Stimulated activated CD8-positive, alpha-beta memory T cell treated with anti-CD3 and anti-CD28 coated beads, Interleukin-15, amount 100 ng/mL, for 4 hours (primary cell): ENCODE measurements at regions not wholly inside any gene's neighbourhood (a gene's known extent, or its start where the extent isn't known, plus 50 kb on each side); places are given as distances from the start of the nearest gene placed in this dataset.
"Not testable (repeated sequence)": the region's sequence is repeated elsewhere in the genome, so short reads cannot be mapped to it uniquely, and the experiment has no call there.

Source experiments
- DNase-seq, 2 donors: peaks; one replicate each; pipeline ENCODE4 v3.0.0-alpha.2; 2020; ENCODE audit warnings: low read depth in 2 of 2

DNA sequence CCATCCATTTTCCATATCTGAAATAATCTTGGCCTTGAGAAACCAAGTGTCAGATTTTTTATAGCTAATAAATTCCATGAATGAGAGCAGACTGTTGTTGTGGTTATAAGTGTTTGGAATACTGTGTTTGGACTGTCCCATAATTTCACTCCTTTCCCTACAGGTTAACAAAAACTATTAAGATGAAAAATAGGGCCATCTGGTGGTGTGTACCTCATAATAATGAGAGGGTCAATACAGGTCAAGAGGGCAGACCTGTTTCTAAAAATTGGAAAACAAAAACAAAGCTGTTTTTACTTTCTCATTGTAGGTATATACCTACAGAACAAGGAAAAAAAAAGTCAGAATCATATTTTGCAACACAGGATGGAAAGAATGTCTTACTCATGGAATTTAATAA, 553.8 kb upstream of the SGO1 start:
- no peak for DNase-seq

DNA sequence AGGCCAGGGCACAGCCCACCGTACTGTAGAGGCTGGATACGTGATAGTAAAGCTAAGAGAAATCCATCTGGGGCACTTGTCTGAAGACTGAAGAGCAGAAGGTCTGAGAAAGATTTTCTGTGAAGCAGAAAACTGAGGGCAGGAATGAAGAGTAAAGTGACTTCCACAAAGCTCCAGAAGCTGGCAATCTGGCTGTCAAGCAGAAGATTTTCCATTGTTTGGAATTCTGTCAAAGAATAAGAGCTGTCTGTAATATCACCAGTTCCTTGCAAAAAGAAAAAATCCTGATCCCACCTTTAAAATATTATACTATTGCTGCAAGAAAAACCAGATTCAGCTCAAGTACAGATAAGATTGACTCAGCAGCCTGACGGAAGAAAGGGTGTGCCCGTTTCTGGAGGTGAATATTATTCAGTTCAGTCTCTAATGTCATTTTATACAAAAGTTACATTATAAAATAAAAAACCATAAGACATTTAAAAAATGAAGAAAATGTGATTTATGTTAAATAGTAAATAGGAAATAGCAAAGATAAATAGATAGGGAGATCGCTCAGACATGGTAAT, 550.4 kb upstream of the SGO1 start:
- no peak for DNase-seq

DNA sequence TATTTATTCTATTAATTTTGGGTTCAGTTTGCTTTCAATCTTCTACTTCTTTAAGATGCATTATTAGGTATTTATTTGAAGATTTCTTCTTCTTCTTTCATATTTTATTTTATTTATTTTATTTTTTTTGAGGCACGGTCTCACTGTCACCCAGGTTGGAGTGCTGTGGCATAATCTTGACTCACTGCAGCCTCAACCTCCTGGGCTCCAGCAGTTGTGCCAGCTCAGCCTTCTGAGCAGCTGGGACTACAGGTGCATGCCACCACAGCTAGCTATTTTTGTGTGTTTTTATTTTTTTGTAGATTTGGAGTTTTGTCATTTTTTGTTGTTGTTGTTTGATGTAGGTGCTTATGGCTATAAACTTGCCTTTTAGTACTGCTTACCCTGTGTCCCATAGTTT, 543.2 kb upstream of the SGO1 start:
- DNase-seq = no peak

DNA sequence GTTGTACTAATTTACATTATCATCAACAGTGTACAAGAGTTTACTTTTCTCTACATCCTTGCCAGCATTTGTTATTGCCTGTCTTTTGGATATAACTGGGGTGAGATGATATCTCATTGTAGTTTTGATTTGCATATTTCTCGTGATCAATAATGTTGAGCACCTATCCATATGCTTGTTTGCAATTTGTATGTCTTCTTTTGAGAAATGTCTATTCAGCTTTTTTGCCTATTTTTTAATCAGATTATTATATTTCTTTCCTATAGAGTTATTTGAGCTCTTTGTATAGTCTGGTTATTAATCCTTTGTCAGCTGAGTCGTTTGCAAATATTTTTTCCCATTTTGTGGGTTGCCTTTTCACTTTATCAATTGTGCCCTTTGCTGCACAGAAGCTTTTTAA, 540.8 kb upstream of the SGO1 start:
- DNase-seq = no peak

DNA sequence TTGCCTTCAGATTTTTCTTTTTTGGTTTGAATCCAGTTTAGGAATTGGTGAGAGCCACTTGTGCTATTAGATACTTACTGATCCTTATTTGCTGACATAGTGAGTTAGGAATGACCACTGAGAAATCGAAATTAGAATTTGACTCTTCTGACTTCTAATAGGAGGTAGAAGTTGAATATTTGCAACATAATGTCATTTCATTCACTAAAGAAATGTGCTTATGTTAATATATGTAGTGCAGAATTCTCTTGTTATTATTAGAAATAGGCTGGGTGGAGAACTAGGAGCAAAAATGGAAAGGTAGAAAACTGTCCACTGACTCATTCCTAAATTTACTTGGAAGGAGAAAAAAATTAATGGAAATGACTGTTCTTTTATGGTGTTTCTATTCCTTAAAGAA, 538.2 kb upstream of the SGO1 start:
- no peak for DNase-seq

DNA sequence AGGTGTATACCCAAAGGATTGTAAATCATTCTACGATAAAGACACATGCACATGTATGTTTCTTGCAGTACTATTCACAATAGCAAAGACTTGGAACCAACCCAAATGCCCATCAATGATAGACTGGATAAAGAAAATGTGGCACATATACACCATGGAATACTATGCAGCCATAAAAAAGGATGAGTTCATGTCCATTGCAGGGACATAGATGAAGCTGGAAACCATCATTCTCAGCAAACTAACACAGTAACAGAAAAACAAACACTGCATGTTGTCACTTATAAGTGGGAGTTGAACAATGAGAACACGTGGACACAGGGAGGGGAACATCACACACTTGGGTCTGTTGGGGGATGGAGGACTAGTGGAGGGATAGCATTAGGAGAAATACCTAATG, 530.4 kb upstream of the SGO1 start:
- DNase-seq = not testable (repeated sequence)

DNA sequence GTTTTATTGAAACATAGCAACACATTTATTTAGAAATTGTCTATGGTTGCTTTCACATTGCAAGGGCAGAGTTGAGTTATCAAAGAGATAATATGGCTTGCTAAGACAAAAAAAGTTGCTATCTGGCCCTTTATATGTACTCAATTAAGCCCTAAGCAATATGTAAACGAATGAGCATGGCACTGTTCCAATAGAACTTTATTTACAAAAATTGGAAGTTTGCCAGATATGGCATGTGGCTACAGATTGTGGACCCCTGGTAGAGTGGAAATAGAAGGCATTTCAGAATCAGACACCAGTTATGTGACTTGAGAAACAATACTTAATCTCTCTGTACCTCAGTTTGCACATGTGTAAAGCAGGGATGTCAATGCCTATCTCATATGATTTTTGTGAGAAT, 515.6 kb upstream of the SGO1 start:
- no peak for DNase-seq

DNA sequence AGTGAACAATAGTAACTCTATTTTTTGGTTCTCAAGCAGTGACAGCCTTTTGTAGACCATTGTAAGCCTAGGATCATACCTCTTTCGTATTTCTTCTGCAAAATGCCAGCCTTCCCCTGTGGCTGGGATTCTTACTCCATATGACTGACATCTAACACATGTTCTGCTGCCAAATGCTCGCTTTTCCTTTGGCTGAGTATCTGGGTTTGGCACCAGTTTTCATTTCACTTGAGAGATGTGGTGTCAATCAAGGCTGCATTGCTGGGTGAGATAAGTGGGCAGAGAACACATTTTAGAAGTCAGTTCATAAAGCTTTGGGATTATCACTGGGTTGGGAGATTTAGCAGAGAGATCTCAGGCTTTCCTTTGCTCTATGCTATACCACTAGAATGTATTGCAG, 514.7 kb upstream of the SGO1 start:
- DNase-seq = no peak

DNA sequence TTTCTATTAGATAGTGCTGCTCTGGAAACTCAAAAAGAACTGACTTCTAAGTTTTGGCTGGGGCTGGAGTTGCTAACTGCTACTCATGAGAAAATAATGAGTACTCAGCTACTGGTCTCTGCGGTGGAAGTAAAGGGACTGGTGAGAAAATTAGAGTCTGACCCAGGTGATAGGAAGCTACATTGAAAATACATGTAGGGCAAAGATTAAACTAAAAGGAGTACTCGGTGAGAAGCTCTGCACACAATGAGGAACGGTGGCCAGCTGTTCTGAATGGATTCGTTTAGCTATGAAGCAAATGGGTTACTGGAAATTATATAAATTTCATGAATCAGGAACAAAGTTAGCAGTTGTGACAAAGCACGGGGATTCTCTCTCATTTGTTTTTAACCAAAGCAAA, 512.9 kb upstream of the SGO1 start:
- no peak for DNase-seq

DNA sequence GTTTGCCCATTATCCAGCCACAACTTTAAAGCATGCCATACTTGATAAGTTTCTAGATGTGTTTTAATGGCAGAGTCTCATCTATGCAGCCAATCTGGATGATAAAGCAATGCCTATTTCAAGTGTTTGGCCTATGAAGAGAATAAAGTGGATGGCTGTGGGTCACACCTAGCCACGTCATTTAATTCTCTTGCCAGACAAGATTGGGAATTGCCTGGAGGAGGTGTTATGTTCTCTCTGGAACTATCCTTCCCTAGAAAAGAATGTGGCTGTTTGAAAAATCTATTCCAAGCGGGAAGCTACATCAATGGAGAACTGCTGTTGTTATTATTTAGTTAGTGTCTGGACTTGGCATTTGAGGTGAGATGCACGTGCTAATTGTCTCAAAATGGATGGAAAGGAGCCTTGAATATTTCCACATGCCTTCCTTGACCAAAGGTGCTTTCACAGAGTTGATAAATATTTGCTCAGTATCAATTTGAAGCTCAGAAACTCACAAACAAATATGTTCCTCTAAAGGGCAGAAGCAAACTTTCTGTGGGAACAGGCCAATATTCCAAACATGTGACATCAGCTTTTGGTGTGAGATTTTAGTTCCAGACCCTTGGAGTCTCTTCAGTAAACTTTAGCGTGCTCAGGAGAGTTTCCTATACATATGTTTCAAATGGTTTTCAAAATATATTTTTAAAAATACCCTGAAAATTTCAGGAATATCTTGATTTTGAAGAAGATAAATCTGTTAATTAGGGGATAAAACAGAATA, 510.6 kb upstream of the SGO1 start:
- DNase-seq = no peak

DNA sequence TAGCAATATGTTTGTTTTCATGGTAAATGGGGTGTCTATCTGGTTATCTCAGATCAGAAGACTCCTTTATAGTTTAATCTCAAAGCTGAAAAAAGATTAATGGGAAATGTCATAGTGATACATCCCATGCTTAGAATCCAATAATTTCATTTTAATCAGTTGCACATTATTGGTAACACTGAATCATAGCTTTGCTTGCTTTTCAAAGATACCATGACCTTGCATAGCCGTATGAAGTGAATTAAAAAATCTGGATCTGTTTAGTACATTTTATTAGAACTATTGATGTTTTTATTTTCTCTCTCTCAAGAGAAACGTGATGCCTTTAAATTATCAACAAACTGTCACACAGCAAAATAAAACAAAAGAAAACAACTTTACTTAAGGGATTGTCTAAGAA, 506.7 kb upstream of the SGO1 start:
- DNase-seq = no peak

DNA sequence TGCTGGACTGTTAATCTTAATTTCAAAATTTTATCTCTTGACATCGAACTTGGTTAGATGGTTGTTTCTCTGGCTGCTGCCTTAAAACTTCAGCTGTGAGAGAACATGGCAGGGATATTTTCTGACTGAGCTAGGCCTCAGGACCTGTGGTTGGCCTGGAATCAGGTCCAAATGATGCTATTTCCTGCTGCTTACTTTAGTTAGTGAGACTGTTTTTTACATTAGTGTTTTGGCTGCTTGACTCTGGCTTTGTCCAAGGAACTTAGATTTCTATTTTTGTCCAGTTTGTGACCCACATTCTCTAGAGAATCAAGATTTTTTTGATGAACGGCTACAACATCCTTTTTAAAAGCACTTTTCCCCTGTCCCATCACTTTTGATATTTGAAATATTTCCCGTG, 497.9 kb upstream of the SGO1 start:
- no peak for DNase-seq

DNA sequence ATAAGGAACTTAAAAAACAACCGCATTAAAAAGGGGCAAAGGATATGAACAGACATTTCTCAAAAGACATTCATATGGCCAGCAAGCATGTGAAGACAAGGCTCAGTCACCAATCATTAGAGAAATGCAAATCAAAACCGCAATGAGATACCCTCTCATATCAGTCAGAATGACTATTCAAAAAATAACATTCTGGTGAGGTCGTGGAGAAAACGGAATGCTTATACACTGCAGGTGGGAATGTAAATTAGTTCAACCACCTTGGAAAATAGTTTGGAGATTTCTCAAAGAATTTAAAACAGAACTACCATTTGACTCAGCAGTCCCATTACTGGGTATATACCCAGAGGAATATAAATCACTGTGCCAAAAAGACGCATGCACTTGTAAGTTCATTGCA, 496.6 kb upstream of the SGO1 start:
- DNase-seq = no peak

DNA sequence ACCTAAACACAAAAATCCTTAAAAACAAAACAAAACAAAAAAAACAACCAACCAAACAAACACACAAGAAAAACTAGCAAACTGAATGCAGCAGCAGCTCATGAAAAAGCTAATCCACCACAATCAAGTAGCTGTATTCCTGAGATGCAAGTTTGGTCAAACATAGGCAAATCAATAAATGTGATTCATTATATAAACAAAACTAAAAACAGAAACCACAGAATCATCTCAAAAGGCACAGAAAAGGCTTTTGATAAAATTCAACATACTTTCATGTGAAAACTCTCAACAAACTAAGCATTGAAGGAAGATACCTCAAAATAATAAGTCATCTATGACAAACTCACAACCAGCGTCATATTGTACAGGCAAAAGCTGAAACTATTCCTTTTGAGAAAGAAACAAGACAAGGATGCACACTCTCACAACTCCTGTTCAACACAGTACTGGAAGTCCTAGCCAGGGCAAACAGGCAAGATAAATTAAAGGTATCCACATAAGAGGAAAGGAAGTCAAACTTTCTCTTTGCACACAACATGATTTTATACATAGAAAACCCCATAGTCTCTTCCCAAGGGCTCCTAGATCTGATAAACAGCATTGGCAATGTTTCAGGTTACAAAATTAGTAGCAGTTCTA, 495.1 kb upstream of the SGO1 start:
- no peak for DNase-seq

DNA sequence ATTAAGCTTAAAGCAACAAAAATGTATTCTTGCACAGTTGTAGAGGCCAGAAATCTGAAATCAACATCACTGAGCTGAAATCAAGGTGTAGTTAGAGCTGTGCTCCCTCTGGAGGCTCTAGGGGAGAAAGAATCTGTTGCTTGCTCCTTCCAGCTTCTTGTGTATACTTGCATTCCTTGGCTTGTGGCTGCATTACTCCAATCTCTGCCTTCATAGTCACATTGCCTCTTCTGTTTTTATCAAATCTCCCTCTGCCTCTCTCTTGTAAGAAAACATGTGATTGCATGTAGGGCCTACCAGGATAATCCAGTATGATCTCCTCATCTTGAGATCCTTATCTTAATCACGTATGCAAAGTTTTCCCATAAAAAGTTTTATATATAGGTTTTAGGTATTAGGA, 487.9 kb upstream of the SGO1 start:
- no peak for DNase-seq

DNA sequence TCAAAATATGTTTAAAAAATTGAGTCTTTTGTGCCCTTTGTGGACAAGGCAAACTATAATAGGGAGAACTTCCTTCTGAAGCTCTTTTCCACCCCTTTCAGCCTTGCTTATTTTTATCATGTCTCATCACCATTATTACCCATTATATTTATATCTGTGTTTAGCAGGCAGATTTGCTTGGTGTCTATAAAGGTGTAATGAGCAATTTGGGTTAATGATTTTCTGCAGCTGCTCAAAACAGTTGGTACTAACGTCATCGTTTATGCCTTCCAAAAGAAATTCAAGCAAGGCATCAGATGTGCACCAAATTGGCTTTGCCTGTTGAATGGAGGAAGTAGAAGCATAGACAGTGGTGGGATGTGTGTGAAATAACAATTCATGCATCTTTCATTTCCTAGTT, 483.7 kb upstream of the SGO1 start:
- DNase-seq = no peak

DNA sequence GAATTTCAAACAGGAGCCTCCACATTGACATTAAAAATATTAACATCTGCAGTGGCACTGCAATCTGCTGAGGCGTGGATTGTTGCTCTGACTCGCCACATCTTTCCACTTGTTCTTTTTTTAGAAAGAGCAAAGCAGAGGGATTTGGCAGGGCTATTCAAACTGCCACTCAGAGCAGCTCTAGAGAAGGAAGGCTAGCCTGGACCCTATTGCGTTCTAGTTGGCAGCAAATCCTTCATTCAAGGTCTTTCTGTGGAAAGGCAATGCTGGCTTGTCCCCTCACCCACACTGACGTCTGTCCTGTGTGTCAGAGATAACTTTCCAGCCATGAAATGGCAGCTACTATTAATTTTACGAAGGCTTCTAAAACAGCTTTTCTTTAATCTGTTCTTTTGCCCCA, 483.2 kb upstream of the SGO1 start:
- DNase-seq = no peak

DNA sequence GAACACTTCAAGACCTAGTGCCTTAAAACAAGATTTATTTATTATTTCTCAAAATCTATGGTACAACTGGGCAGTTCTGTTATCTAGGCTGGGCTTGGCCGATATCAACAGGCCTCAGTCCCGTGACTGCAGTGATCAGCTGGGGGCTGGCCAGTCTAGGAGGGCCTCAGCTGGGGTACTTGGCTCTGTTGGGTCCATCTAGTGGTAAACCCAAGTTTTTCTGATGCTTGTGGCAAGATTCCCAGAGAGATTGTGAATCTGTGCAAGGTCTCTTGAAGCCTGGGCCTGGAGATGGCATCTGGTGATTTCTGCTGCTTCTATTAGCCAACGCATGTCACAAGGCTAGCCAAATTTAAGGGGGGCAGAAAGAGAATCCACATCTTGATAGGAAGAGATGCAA, 482.4 kb upstream of the SGO1 start:
- DNase-seq = no peak

DNA sequence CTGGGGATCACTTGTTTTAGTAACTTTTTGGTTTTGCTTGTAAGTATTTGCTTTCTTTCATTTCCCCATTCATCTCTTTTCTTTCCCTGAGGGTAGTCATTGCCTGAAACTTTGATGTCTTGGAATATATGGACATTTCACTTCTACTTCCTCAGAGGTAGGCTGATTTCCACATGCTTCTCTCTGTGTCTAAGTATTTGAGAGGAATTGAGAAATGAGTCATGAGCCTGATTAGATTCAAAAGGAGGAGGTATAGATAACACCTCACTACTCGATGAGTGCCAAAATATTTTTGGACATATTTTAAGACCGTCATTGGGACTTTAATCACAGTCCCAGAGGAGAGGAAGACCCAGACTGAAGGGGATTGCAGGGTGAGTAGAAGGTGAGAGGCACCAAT, 480.1 kb upstream of the SGO1 start:
- no peak for DNase-seq

DNA sequence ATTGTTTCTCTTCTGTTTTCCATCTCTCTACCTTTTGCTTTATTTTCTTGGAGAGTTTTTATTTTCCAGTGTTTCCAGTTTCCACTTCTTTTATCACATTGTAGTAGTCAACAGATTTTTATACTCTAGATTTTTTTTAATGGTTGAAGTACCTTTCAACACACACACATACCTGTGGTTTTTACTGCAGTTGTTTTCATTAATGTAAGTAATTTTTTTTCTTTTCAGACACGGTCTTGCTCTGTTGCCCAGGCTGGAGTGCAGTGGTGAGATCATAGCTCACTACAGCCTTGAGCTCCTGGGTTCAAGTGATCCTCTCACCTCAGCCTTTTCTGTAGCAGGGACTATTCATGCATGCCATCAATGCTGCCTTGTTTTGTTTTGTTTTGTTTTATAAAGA, 472.5 kb upstream of the SGO1 start:
- DNase-seq = no peak

DNA sequence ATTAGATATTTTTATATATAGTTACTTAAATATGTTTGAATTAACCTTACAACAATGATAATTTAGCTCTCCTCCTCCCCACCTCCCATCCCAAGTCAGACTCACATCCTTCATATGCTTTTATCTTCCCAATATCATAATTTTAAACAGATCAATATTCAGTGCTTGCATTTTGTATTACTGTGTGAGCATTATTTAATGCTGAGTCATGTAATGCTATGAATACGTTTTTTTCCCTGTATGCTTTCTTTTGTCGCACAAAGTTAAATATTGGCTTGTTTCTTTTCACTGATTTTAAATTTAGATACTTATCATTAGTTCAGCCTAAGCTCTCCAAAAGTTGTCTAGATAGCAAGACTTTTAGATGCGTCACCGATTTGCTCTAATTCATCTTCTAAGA, 471.6 kb upstream of the SGO1 start:
- no peak for DNase-seq

DNA sequence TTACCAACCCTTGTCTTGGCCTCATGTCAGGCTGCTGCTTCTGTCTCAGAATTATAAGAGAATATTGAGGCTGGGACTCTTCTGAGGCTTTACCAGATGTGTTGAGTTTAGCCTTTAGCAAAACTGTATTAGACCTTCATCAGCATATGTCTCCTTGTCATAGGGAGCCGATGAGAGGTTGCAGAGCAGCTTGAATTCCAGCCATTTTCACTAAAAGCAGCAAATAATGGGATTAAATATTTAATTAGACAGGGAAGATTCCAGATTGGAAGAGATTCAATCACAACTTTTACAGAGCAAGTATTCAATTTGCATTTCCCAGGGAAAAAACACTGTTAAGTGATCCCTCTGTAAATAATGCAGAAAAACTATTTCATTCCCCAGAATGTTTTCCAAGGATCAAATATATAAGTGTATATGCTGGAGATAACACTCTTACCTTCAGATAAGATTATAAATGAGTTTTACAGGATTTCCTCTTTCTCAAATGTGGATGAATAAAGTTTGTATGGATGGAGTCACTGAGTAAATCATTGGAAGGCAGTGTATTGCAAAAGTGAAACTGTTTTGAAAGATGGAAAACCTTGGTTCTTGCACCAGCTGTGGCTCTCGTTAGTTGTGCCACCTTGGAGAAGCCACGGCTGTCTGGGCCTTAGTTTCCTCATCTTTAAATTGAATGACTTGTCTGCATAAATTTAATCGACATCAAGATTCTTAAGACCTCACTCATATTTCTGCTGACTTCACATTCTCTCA, 466.4 kb upstream of the SGO1 start:
- no peak for DNase-seq

DNA sequence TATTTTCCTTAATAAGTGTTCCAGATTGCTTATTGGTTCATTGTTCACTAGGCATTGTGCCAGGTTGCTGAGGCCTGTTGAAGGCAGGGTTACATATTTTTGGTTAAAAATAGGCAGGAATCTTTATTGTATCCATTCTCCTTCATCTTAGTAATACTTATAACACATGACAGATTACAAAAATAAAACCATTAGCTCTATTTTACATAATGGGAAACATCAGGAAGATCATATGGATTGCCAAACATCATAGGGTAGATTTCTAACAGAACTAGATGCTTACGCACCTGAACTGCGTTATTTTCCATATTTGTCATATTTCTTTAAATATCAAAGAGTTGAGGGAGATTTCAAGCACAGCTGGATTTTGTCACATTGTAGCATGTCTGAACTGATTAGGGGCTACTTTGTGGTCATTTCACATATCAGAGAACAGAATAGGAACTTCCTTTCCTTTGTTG, 462.9 kb upstream of the SGO1 start:
- DNase-seq = no peak
